NT2/D1 (cell line): ENCODE measurements at regions not wholly inside any gene's neighbourhood (a gene's known extent, or its start where the extent isn't known, plus 50 kb on each side); places are given as distances from the start of the nearest gene placed in this dataset.

ENCODE experiments used
- YY1 ChIP-seq: IDR thresholded peaks from 2 replicates; pipeline ENCODE4 v1.6.1; 2011; ENCODE audit not compliant: insufficient read length, insufficient read depth
- ZNF274 ChIP-seq: IDR thresholded peaks from 2 replicates; pipeline ENCODE4 v1.6.1; 2011; ENCODE audit warnings: mild to moderate bottlenecking, low read depth, low read length

DNA sequence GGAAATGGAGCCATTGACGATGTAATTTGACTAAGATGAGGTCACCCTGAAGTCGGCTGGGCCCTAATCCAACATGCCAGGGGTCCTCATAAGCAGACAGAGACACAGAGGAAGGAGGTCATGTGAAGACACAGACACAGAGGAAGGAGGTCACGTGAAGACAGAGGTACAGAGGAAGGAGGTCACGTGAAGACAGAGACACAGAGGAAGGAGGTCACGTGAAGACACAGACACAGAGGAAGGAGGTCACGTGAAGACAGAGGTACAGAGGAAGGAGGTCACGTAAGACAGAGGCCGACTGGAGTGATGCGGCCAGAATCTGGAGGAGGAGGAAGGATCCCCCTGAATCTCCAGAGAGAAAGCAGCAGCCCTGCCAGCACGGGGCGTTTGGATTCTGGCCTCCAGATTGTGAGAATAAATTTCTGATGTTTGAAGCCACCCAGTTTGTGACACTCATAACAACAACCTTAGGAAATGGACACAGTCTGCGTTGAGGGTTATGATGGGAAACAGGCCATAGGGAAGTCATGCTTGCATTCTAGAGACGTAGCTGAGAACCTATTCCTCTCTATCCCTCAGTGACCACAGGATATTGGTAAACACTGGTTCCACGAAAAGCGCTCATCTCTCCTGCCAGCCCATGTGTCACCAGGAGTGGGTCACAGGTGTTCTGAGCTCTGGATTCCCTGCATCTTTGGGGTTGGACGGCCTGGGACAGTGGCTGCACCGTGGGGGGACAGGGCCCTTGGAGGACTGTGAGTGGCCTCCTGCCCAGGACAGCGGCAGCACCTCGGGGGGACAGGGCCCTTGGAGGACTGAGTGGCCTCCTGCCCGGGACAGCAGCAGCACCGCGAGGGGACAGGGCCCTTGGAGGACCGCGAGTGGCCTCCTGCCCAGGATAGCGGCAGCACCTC is 108.5 kb downstream of the SOX1 start:
- TF ChIP-seq YY1 (no peak), ZNF274 (no peak)
